Renal cortical epithelial cell (primary cell): ENCODE measurements at regions not wholly inside any gene's neighbourhood (a gene's known extent, or its start where the extent isn't known, plus 50 kb on each side); places are given as distances from the start of the nearest gene placed in this dataset.

Experiments used
- DNase-seq: peaks from one replicate; pipeline ENCODE4 v3.0.0-alpha.2; 2011; ENCODE audit warnings: low read depth

DNA sequence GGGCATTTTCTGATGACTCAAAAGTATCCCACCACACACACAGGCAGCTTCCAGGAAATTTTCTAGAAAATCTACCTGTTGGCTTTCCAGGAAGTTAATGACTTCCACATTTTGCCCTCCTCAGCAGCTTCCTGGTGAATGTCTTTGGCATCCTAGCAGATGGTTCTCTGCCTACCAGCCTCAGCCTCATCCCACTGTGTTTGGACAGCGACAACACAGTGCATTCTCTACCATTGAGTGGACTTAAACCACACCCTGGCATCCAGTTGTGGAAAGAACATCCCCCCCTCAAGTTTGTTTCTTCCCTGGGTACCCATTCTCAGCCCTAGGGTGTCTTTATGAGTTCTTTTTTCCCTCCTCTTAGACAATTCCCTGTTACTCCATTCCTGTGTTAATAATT lies 50.8 kb upstream of the GADL1 start:
- no peak for DNase-seq

DNA sequence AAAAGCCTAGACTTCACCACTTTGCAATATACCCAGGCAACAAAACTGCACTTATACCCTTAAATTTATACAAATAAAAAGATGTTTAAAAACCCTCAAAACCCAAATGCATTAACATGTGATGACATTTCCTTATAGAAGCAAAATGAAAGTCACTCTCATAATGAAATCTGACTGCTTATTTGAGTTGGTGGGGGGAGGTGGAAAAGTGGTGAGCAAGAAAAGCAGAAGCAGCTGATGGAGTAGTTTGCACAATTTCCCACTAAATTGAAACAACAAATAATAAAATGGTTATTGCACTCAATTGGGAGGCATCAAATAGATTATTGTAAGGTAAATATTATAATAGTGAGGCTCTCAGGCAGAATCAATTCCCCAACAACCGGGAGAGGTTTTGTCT lies 54.0 kb upstream of the GADL1 start:
- DNase-seq: no peak

DNA sequence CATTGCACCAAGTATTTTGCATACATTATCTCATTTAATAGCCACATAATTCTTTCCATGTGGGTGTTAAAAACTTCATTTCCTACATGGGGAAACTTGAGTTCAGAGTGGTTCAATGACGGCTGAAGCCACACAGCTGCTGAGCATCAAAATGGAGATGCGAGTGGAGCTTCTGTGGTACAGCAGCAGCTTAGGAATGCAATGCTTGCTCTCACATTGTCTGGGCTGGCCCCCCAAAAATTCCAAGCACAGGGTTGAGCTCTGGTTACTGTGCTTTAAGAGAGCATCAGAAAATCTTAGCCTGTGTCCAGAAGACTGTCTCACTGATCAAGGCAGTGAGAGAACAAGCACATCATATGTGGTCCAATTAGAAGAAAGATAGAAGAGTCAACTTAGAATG lies 57.4 kb upstream of the GADL1 start:
- DNase-seq: no peak

GRCh38 chr3:30952786-30953185 lies 58.3 kb upstream of the GADL1 start:
- DNase-seq: no peak

GRCh38 chr3:30954426-30954825 lies 60.0 kb upstream of the GADL1 start:
- DNase-seq: no peak

DNA sequence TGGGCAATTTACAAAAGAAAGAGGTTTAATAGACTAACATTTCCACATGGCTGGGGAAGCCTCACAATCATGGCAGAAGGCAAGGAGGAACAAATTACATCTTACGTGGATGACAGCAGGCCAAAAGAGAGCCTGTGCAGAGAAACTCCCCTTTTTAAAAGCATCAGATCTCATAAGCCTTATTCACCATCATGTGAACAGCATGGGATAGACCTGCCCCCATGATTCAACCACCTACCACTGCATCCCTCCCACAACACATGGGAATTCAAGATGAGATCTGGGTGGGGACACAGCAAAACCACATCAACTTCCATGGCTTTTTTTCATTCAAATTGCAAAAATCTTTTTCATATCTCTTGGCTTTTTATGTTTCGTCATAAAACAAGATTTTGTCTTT lies 67.6 kb upstream of the GADL1 start:
- DNase-seq: no peak

GRCh38 chr3:30962493-30962892 lies 68.0 kb upstream of the GADL1 start:
- no peak for DNase-seq

DNA sequence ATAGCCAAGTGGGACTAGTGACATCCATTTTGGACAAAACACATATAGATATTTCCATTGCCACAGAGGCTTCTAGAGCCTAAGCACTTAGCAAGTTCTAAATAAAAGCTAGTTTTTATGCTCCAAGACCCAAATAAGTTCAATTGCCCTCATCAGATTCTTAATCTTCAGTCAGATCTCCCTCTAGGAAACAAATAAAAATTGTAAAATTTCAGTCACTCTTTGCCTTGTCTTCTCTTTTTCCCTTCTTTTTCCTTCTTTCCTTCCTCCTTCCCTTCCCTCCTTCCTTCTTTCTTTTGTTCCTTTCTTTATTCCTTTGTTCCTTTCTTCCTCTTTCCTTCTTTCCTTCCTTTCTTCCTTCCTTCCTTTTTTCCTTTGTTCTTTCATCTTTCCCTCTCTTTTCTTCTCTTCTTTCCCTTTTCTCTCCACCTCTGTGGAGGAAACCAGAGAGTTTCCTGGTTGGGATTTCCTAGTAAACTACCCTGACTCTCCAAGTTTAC lies 68.8 kb upstream of the GADL1 start:
- DNase-seq: no peak

DNA sequence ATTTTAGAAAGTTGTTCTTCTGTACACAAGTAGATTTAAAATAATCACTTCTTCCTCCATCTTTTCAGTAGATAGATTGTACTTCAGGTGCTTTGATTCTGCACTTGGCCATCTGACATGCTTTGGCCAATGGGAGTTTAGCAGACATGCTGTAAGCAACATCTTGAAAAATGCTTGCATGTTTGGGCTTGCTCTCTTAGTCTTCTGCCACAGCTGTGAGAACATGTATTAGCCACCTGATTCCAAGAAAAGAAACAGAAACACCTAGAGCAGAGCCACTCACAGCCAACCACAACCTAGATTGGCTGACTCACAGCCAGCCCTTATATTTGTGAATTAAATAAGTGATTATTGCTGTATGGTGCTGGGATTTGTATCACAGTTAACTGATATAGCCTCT lies 70.2 kb upstream of the GADL1 start:
- DNase-seq: peak; percentile 13

- no peak for DNase-seq
Measured at GRCh38 chr3:30966896-30967295, 72.4 kb upstream of the GADL1 start.

DNA sequence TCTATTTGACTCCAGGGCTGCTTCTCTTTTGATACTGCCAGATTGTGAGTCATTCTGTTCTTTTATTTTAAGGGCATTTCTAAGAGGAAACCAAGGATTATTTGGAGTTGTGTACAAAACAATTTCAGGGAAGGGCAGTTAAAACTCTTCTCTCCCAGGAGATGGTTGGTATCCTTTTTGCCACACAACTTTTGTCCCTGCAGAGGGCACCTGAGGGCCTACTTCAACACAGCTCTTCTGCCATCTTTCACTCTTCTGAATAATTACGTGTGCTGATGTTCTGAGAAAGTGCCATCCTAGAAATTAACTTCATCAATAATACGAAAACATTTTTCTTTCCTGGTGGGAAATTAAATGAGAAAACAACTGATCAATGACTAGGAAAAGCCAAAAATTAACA lies 75.7 kb upstream of the GADL1 start:
- DNase-seq: peak; percentile 18

DNA sequence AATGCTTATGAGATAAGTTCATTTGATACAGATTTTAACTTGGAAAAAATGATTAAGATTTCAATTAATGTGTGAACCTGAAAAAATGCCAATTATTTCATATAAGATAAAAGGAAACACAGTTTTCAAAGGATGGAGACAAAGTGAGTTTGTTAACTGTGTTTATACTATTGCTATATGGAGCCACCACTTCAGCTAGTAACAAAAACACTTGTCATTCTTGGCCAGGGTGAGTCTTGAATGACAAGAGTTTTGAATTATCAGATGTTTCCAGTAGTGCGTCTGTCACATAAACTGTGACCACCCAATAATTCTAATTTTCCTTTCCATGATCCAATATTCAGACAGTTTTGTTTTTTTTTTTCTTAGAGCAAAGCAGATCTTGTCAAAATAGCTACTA lies 78.0 kb upstream of the GADL1 start:
- DNase-seq: no peak

GRCh38 chr3:30974071-30974470 lies 79.6 kb upstream of the GADL1 start:
- DNase-seq: no peak

DNA sequence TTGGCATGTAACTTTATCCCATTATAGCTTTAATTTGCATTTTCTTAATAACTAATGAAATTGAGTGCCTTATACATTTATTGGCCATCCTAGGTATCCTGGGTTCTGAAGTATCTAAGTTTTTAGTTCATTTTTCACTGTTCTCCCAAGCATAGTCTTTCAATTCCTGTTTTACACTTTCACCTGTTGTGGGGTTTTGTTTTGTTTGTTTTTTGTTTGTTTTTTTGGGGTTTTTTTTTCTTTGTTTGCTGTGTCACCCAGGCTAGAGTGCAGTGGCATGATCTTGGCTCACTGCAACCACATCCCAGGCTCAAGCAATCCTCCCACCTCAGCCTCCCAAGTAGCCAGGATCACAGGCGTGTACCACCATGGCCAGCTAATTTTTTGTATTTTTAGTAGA lies 83.1 kb upstream of the GADL1 start:
- DNase-seq: no peak

GRCh38 chr3:30980993-30981392 lies 86.5 kb upstream of the GADL1 start:
- DNase-seq: no peak

- DNase-seq: no peak
Measured at GRCh38 chr3:30982416-30983075, 88.1 kb upstream of the GADL1 start.

- peak; percentile 50 for DNase-seq
Measured at GRCh38 chr3:30984855-30985749, 90.6 kb upstream of the GADL1 start.

DNA sequence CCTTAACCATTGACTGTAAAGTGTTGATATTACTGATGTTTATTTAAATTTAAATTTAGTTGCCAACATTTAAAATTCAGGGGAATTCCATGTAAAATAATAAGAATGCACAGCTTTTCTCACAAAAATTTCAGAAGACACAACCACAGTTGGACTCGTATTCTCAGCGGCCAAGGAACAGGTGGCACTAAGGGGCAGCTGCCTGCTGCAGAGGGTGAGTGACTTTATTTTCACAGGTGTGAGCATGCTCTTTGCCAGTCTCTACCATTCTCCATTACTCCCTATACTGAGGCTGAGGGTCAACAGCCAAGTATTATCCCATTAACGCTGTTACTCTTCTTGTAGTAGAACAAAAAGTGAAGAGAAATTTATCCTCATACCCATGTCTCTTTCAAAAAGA lies 92.1 kb upstream of the GADL1 start:
- DNase-seq: no peak

DNA sequence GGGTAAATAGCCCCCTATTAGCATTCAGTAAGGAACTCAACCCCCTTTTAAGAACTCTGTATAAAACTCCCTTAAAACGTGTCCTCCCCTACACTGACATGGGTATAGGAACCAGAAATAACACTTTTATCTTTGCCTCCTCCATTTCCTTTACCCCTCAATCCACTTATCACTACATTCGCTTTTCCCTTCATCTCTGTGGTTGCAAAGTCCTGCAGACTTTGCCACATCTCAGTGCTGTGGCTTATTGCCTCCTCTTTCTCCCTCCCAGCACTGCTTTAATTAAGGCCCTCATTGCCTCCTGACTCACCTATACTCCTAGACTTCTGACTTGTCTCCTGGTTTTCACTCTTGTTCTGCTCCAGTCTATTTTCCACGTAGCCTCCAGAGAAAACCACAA lies 94.3 kb upstream of the GADL1 start:
- DNase-seq: no peak

GRCh38 chr3:30989276-30990030 lies 95.0 kb upstream of the GADL1 start:
- no peak for DNase-seq

GRCh38 chr3:30996467-30996866 lies 102.0 kb upstream of the GADL1 start:
- DNase-seq: no peak

DNA sequence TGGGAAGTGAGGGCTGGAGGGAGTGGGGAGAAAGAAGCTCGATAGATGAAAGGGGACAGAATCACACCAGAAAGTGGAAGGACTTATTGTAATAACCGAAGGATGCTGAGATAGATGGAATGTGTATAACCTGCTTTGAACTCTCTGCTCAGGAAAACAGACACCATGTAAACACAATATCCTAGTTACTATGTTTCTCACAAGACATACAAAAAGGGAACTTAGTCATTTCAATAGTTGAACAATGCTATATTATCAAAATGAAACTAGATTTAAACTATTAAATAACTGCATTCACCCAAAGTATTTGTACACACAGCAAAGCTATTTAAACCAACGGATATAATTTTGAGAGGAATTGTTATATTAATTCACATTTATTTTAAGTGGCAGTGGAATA lies 108.3 kb upstream of the GADL1 start:
- DNase-seq: no peak
